Skeletal muscle cell (primary cell): ENCODE measurements at regions not wholly inside any gene's neighbourhood (a gene's known extent, or its start where the extent isn't known, plus 50 kb on each side); places are given as distances from the start of the nearest gene placed in this dataset.

Experiments used
- DNase-seq: peaks from one replicate; pipeline ENCODE4 v3.0.0-alpha.2; 2010; ENCODE audit warnings: low read depth
- H3K4me3 ChIP-seq: 2 replicates; pipeline ENCODE4 v1.5.1; 2011; ENCODE audit warnings: low read depth, mild to moderate bottlenecking, control low read depth, low read length, moderate library complexity

DNA sequence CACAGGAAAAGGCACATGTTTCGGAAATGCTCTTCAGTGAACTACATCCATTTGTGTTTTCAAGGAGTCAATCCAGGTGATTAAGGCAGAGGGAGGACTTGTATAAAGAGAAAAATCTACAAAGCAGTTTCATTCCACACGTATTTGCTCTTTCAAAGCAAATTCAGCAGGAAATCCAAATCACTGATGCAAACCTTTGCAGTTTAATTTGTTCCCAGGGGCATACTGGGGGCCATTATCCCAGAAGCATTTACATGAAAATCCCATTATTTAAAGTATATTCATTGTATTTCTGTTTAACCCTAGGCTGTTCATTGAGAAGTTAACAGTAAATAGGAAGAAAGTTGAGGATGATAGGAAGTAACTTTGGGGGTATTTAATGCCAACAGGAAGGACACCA is 147.9 kb downstream of the PMP22 start:
- no peak for DNase-seq
- H3K4me3 ChIP-seq, result no peak overlapping the region

GRCh38 chr17:15112846-15113617 is 152.1 kb downstream of the PMP22 start:
- no peak overlapping the region for H3K4me3 ChIP-seq
- no peak for DNase-seq

- H3K4me3 ChIP-seq, result no peak overlapping the region
- no peak for DNase-seq
Observed at GRCh38 chr17:15109608-15110007, 155.5 kb downstream of the PMP22 start.

GRCh38 chr17:15108992-15109391 is 156.1 kb downstream of the PMP22 start:
- no peak for DNase-seq
- no peak overlapping the region for H3K4me3 ChIP-seq

GRCh38 chr17:15106540-15106939 is 158.6 kb downstream of the PMP22 start:
- DNase-seq, result no peak
- H3K4me3 ChIP-seq, result no peak overlapping the region

DNA sequence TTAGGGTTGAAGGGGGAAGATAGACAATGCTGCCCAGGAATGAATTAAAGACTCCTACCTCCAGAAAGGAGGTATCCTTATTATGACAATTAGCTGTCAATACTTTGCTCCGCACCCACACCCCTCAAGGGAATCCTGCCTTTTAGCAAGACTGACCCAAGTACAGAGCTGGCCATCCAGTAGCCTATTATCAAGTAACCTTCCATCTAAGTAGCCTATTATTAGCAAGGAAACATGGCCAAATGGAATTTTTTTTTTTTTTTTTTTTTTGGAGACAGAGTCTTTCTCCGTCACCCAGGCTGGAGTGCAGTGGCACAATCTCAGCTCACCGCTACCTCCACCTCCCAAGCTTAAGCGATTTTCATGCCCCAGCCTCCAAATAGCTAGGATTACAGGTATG is 161.3 kb downstream of the PMP22 start:
- no peak for DNase-seq
- no peak overlapping the region for H3K4me3 ChIP-seq

GRCh38 chr17:15101175-15101574 is 164.0 kb downstream of the PMP22 start:
- no peak overlapping the region for H3K4me3 ChIP-seq
- no peak for DNase-seq

DNA sequence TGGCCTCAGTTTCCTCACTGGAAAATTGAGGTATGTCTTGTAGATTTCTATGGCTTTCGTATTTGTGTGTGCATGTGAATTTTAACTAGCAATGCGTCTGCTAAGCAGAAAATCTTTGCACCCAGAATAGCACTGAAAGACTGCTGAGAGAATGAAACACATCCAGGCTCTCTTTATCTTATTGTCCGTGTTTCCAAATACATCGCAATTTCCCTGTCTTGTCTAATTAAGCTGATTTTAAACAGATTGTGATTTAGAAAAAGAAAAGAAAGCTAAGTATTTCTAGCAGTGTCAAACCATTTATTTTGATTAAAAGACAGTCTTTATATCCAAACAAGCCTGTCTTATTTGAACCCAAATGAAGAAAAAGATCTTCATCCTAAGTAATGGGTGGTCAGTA is 168.6 kb downstream of the PMP22 start:
- no peak for DNase-seq
- no peak overlapping the region for H3K4me3 ChIP-seq

DNA sequence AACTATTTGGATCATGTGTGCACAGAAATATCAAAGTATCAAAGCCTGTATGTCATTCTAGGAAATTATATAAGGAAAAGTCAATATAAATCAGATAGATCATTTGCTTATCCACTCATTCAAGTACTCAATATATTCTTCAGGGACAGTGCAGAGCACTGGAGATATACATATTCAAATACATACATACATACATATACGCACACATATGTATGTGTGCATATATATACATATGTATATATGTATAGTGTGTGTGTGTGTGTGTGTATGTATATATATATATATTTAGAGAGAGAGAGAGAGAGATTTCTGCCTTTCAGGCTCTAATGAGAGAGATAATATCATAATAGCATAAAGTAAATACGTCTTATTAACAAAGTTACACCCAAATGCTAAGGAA is 169.2 kb downstream of the PMP22 start:
- DNase-seq, result no peak
- H3K4me3 ChIP-seq, result no peak overlapping the region

GRCh38 chr17:15092762-15093161 is 172.4 kb downstream of the PMP22 start:
- no peak overlapping the region for H3K4me3 ChIP-seq
- peak; percentile 32 for DNase-seq

GRCh38 chr17:15092261-15092660 is 172.9 kb downstream of the PMP22 start:
- DNase-seq, result no peak
- H3K4me3 ChIP-seq, result no peak overlapping the region

DNA sequence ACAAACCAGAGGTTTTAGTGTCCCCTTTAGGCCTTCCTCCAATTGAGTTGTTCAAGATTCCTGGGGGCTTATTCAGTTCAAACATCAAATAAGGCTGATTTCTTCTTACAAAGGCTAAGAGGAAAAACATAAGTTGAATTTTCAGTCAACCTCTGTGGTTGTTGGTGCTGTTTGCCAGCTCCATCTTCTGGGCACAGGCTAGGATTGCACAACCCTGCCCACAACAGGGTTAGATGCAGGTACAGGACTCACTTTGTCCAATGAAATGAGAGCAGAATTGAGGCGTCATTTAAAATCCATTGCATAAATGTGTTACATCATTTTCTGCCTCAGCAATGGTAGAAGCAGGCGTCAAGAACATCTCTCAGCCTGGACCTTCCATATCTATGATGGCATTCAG is 173.3 kb downstream of the PMP22 start:
- no peak overlapping the region for H3K4me3 ChIP-seq
- DNase-seq, result no peak

DNA sequence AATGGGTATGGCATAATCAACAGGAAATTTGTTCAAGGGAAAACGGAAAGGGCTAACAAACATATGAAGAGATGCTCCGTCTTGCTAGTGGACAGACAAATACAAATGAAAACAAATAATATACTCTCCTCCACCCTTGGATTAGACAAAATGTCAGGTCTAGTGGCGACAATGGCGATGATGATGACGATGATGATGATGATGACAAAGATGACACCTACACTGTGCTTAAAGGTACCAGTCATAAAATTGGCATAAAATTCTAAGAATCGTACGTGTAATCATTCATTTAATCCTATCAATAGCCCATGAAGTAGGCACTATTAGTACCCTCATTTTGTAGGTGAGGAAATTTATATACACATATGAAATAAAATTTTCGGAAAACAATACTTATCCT is 174.6 kb downstream of the PMP22 start:
- no peak for DNase-seq
- no peak overlapping the region for H3K4me3 ChIP-seq

DNA sequence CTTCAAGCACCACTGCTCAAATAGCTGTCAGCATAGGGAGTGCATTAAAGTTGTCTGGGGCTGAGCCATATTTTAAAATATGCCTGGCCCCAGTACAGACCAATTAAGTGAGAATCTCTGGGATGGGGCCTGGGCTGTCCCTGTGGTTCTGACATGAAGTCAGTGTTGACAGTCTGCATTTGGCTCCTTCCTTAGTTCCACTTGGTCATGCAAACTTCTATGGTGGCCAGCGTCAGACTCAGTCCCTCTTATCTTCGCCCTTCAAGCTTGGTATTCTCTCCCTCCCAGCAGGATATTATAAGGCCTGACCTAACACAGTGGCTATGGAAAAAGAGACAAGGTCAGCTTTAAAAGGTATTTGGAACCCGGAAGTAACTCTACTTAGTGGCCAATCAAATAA is 177.2 kb downstream of the PMP22 start:
- no peak overlapping the region for H3K4me3 ChIP-seq
- no peak for DNase-seq

DNA sequence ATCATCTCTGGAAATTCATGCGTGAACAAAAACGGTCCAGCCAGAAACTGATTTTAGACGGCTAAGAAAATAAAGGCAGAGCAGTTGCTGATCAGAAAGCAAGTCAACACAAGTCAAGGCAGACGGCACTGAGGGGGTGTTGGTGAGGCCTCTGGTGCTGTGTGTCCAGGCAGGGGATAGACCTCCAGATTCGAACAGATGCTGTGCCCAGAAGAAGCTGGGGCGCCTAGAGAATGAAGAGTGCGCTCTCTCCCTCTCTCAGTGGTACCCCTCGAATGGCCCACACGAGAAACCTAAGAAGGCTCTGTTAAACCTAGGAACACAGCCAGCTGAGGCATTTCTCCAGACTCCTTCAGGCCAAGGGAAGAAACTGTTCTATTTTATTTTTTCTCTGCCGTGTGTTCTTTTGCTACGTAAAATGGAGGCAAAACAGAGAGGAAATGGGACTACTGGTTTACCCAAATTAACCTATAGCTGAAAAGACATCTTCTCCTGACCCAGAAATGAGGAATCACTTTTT is 178.3 kb downstream of the PMP22 start:
- H3K4me3 ChIP-seq, result no peak overlapping the region
- no peak for DNase-seq

- H3K4me3 ChIP-seq, result no peak overlapping the region
- DNase-seq, result no peak
Observed at GRCh38 chr17:15085890-15086677, 179.0 kb downstream of the PMP22 start.

- no peak overlapping the region for H3K4me3 ChIP-seq
- DNase-seq, result no peak
Observed at GRCh38 chr17:15083225-15083624, 181.9 kb downstream of the PMP22 start.

- DNase-seq, result no peak
- H3K4me3 ChIP-seq, result no peak overlapping the region
Observed at GRCh38 chr17:15081008-15081407, 184.1 kb downstream of the PMP22 start.

GRCh38 chr17:15078570-15078969 is 186.6 kb downstream of the PMP22 start:
- DNase-seq, result no peak
- H3K4me3 ChIP-seq, result no peak overlapping the region

DNA sequence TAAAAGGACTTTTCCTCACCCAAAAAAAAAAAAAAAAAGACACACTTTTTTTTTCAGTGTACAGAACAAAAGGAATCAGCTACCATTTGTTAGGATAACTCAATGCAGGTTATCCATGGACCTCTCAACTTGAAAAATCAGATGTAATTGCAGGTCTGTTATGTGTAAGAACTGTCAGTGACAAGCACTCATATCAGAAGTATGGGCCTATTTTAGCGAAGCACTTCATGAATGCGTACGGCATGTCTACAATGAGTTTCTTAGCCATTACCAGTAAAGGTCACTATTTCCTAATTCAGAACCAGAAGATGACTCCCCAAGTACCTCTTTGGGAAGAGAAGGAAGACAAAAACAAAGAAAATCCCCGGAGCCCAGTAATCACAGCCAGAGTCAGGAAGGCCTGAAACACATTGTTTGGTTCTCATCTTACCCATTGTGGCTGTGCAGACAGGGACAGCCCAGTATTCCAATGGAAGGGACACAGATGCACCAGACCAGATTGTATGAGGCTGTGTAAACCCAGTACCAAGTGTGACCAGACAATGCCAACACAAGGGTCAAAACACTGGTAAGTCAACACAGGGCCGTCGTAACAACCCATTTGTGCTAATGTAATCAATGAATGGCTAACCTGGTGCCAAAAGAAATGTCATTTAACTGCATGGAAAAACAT is 188.0 kb downstream of the PMP22 start:
- no peak overlapping the region for H3K4me3 ChIP-seq
- no peak for DNase-seq
